Vagina (tissue), 2 donors: ENCODE measurements at regions not wholly inside any gene's neighbourhood (a gene's known extent, or its start where the extent isn't known, plus 50 kb on each side); places are given as distances from the start of the nearest gene placed in this dataset.

Experiments used
- DNase-seq, 2 donors: peaks; one replicate each; pipeline ENCODE4 v3.0.0-alpha.2; 2017; ENCODE audit errors: extremely low spot score in 2 of 2
- H3K27ac ChIP-seq: fragments of 200-600 bp; sonication (generic); one replicate; pipeline ENCODE4 v1.5.1; 2019
- H3K27me3 ChIP-seq: fragments of 200-600 bp; sonication (generic); one replicate; pipeline ENCODE4 v1.5.1; 2019
- H3K36me3 ChIP-seq, 2 donors: fragments of 200-600 bp; sonication (generic); one replicate each; pipeline ENCODE4 v1.5.1; 2017 to 2019
- H3K4me1 ChIP-seq: fragments of 200-600 bp; sonication (generic); one replicate; pipeline ENCODE4 v1.5.1; 2019
- H3K4me3 ChIP-seq, 2 donors: fragments of 200-600 bp; sonication (generic); 1 replicate in 1 of 2; 2 replicates in 1 of 2; pipeline ENCODE4 v1.5.1; 2016 to 2019
- H3K9me3 ChIP-seq: fragments of 200-600 bp; sonication (generic); one replicate; pipeline ENCODE4 v1.5.1; 2019
- POLR2A ChIP-seq, 2 donors: fragments of 450-650 bp; IDR thresholded peaks; one replicate each; pipeline ENCODE4 v1.6.1; 2017; ENCODE audit warnings: antibody characterized with exemption in 2 of 2, mild to moderate bottlenecking in 2 of 2, moderate library complexity in 2 of 2
- POLR2AphosphoS5 ChIP-seq, 2 donors: sonication (generic); formaldehyde crosslinking; IDR thresholded peaks; one replicate each; pipeline ENCODE4 v1.9.0; 2017; ENCODE audit warnings: antibody characterized with exemption in 2 of 2, mild to moderate bottlenecking in 2 of 2, low read depth in 1 of 2; ENCODE audit not compliant: insufficient read depth in 1 of 2
- intact Hi-C: fragments of 100-400 bp; cut with DNase I; formaldehyde crosslinking; loops from one replicate; pipeline ENCODE4 v1.15.1; 2023
- TF ChIP-seq, protein P1 (sequence below), 3 experiments: fragments of 450-650 bp in 2 of 3; fragments of 200-600 bp in 1 of 3; sonication (generic) in 1 of 3; IDR thresholded peaks; one replicate each; pipeline ENCODE4 v1.5.1; 2017 to 2019; ENCODE audit warnings: antibody characterized with exemption in 3 of 3, mild to moderate bottlenecking in 2 of 3, moderate library complexity in 2 of 3

DNA sequence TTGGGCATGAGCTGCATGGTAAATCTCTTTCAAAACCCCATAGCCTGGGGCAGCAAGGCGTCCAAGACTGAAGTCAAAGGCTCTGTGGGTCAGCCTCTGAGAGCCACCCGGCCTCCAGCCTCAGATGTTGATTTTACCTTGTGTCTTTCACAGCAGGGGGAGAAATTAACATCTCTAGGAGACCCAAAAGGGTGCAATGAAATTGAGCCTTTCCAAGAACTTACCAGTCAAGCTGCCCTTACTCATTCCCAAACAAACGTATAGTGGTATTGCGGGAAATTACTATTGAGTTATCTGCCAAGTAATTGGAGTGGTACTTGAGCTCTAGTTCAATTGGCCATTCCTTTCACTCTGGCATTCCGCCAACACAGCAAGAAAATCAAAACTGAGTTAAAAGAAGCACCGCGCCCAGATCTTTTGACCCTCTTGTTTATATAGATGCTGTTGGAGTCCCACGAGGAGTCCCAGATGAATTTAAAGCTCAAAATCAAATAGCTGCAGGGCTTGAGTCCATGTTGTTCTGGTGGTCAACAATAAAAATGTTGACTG, 380.7 kb upstream of the SYT1 start:
- Histone ChIP-seq H3K4me3 (no peak overlapping the region), H3K9me3 (no peaks in the 10 kb centered on the region), H3K27me3 (no peaks in the 10 kb centered on the region), H3K36me3 (no peaks in the 10 kb centered on the region), H3K4me1 (no peaks in the 10 kb centered on the region), H3K27ac (no peak overlapping the region)
- no peak for DNase-seq
- intact Hi-C loops = no loop called here
- TF ChIP-seq, protein P1, sequence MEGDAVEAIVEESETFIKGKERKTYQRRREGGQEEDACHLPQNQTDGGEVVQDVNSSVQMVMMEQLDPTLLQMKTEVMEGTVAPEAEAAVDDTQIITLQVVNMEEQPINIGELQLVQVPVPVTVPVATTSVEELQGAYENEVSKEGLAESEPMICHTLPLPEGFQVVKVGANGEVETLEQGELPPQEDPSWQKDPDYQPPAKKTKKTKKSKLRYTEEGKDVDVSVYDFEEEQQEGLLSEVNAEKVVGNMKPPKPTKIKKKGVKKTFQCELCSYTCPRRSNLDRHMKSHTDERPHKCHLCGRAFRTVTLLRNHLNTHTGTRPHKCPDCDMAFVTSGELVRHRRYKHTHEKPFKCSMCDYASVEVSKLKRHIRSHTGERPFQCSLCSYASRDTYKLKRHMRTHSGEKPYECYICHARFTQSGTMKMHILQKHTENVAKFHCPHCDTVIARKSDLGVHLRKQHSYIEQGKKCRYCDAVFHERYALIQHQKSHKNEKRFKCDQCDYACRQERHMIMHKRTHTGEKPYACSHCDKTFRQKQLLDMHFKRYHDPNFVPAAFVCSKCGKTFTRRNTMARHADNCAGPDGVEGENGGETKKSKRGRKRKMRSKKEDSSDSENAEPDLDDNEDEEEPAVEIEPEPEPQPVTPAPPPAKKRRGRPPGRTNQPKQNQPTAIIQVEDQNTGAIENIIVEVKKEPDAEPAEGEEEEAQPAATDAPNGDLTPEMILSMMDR (IDR thresholded peaks at IDR 0.05) = no peak
- TF ChIP-seq POLR2A (IDR thresholded peaks at IDR 0.05) (no peak), POLR2AphosphoS5 (IDR thresholded peaks at IDR 0.05; ENCODE audit: insufficient read depth in 1 of 2, low read depth in 1 of 2) (no peak)

DNA sequence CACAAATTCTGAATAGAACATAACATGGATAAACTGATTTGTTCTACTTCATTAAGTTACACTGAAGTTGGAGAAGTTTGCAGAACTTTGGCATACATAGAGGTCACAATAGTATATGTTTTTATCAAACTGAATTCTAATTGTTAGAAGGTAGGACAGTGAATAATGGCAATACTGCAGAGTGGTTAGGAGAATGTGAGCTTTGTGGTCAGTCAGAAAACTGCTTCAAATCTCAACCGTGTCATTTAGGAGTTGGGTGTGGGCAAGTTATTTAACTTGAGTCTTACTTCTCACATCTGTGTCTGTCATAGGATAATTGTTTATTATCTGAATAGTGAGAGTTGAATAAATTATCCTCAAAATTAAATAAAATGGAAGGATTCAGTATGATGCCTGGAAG, 374.6 kb upstream of the SYT1 start:
- Histone ChIP-seq H3K27ac (no peak overlapping the region), H3K9me3 (no peaks in the 10 kb centered on the region), H3K36me3 (no peaks in the 10 kb centered on the region), H3K4me1 (no peaks in the 10 kb centered on the region), H3K4me3 (no peak overlapping the region), H3K27me3 (no peaks in the 10 kb centered on the region)
- TF ChIP-seq POLR2A (IDR thresholded peaks at IDR 0.05) (no peak), POLR2AphosphoS5 (IDR thresholded peaks at IDR 0.05; ENCODE audit: insufficient read depth in 1 of 2, low read depth in 1 of 2) (no peak)
- TF ChIP-seq, protein P1 (IDR thresholded peaks at IDR 0.05) = no peak
- no peak for DNase-seq
- intact Hi-C loops = no loop called here

DNA sequence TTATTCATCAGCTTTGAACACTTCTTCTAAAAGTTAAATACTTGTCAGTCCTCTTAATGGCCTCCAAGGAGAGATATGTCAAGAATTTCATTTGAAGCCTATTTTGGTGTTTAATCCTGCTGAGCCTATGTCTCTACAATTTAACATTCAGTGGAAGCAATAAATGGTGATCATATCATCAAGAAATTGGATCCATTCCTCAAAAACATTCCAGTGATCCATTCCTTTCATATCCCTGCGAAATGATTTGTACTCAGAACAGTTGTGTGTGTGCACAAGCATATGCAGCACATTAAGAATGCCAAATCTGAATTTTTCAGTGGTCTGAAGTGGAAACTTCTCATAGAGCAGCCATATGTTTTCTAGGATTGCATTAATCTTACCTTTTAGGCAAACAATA, 373.7 kb upstream of the SYT1 start:
- TF ChIP-seq POLR2A (IDR thresholded peaks at IDR 0.05) (no peak), POLR2AphosphoS5 (IDR thresholded peaks at IDR 0.05; ENCODE audit: insufficient read depth in 1 of 2, low read depth in 1 of 2) (no peak)
- TF ChIP-seq, protein P1 (IDR thresholded peaks at IDR 0.05) = no peak
- H3K27ac ChIP-seq = no peak overlapping the region
- no peaks in the 10 kb centered on the region for H3K4me1 ChIP-seq
- no peaks in the 10 kb centered on the region for H3K27me3 ChIP-seq
- intact Hi-C loops = no loop called here
- no peak for DNase-seq
- no peaks in the 10 kb centered on the region for H3K9me3 ChIP-seq
- H3K4me3 ChIP-seq = no peak overlapping the region
- H3K36me3 ChIP-seq = no peaks in the 10 kb centered on the region

DNA sequence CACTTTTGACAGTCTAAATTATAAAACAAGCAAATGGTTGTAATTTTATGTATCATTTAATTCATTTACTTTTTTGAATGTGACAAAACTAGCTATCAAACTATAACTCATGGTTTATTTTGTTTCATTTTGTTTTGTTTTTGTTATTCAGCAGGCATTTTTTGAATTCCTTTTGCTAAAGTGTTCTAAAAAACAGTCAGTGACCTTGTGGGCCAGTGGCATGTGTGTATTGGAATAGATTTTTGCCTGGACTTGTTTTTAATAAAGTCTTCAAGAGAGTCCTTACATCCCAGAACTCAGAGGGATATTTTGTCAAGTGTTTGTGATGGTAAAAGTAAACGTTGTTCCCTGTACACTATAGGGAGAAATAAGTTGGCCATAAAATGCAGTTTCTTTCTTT, 369.7 kb upstream of the SYT1 start:
- no peak for TF ChIP-seq POLR2AphosphoS5 (IDR thresholded peaks at IDR 0.05; ENCODE audit: insufficient read depth in 1 of 2, low read depth in 1 of 2)
- TF ChIP-seq POLR2A (IDR thresholded peaks at IDR 0.05) = no peak
- TF ChIP-seq, protein P1 (IDR thresholded peaks at IDR 0.05) = no peak
- intact Hi-C loops = no loop called here
- no peaks in the 10 kb centered on the region for H3K4me1 ChIP-seq
- no peaks in the 10 kb centered on the region for H3K9me3 ChIP-seq
- H3K27me3 ChIP-seq = no peaks in the 10 kb centered on the region
- no peak overlapping the region for H3K27ac ChIP-seq
- H3K36me3 ChIP-seq = no peaks in the 10 kb centered on the region
- H3K4me3 ChIP-seq = no peak overlapping the region
- DNase-seq = no peak

DNA sequence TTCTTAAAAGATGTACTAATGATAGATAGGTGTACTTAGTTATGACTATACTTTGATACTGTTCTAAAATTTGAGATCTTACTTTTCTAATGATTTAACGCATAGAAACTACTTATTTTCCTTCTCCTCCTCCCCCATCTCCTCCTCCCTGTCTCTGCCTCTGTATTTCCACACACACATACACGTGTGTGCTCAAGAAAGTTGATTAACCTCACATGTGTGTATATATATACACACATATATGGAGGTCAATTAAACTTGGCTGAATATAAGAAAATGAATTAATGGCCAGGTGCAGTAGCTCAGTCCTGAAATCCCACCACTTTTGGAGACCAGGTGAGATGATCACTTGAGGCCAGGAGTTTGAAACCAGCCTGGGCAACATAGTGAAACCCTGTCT, 362.7 kb upstream of the SYT1 start:
- DNase-seq = no peak
- no peaks in the 10 kb centered on the region for H3K9me3 ChIP-seq
- TF ChIP-seq POLR2A (IDR thresholded peaks at IDR 0.05) (no peak), POLR2AphosphoS5 (IDR thresholded peaks at IDR 0.05; ENCODE audit: insufficient read depth in 1 of 2, low read depth in 1 of 2) (no peak)
- TF ChIP-seq, protein P1 (IDR thresholded peaks at IDR 0.05) = no peak
- H3K36me3 ChIP-seq = no peaks in the 10 kb centered on the region
- intact Hi-C loops = no loop called here
- H3K27me3 ChIP-seq = no peaks in the 10 kb centered on the region
- no peak overlapping the region for H3K4me3 ChIP-seq
- H3K27ac ChIP-seq = no peak overlapping the region
- H3K4me1 ChIP-seq = no peaks in the 10 kb centered on the region
